ENCODE measurements at regions not wholly inside any gene's neighbourhood (a gene's known extent, or its start where the extent isn't known, plus 50 kb on each side); places are given as distances from the start of the nearest gene placed in this dataset.
"Not testable (repeated sequence)": the region's sequence is repeated elsewhere in the genome, so short reads cannot be mapped to it uniquely, and the experiment has no call there.

DNA sequence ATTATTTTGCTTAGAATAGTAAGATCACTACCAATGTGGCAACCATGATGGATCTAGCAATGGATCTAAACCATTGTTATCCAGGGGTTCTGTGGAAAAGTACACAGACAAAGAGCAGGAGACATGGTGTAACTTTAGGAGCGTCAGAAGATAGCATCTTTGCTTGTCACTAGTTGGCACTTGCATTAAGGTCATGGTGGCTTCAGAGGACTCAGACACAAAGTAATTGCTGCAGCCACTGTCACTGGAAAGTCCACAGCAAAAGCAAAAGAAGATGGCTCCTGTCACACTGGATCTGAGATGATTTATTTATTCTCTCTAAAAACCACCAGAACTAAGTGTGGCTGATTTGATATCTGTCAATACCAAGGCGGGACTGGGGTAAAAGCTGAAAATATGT is 93.3 kb upstream of the PCDH20 start:
- DNase-seq (ENCODE audit: low read depth in 2 of 2): no peak

DNA sequence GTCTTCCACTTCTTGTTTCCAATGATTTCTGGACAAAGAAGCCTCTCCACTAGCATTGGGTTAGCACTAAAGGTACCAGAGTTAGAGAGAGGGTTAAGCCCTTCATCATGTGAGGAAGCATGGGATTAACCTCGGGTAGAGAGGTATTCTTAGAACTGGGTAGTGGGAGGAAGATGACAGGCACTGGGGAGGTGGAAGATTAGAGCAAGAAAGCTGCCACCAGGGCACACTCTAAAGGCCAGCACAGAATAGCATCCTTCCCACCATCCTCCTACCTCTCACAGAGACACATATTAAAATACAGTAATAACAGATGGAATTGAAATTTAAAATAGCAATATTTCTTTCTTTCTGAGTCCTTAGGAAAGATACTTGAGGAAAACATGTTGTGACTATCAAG is 84.5 kb upstream of the PCDH20 start:
- no peak for DNase-seq (ENCODE audit: low read depth in 2 of 2)

DNA sequence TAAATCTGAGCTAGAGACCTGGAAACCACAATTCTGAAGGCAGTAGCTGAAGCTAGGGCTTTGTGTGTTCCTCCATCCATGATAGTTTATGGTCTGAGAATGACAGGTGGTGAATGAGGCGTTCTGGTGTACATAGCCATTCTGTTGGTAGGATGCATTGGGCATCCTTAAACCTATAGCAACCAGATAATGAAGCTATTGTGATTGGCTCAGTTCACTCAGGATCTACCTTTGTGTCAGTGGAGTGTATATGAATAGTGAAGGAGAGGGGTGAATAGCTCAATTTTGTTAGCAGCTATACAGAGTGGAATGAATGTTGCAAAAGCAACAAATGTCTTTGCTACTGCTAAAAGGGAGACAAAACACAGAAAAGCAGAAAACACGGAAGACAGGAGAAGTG is 80.0 kb upstream of the PCDH20 start:
- no peak for DNase-seq (ENCODE audit: low read depth in 2 of 2)

DNA sequence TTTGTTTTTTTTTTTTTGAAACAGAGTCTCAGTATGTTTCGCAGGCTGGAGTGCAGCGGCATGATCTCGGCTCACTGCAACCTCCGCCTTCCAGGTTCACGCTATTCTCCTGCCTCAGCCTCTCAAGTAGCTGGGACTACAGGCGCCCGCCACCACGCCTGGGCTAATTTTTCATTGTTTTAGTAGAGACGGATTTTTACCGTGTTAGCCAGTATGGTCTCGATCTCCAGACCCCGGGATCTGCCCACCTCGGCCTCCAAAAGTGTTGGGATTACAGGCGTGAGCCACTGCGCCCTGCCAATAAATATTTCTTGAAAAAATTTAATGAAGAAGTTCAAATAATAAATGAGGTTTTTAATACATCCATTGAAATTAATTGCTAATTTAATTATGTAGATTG is 77.9 kb upstream of the PCDH20 start:
- not testable (repeated sequence) for DNase-seq (ENCODE audit: low read depth in 2 of 2)

DNA sequence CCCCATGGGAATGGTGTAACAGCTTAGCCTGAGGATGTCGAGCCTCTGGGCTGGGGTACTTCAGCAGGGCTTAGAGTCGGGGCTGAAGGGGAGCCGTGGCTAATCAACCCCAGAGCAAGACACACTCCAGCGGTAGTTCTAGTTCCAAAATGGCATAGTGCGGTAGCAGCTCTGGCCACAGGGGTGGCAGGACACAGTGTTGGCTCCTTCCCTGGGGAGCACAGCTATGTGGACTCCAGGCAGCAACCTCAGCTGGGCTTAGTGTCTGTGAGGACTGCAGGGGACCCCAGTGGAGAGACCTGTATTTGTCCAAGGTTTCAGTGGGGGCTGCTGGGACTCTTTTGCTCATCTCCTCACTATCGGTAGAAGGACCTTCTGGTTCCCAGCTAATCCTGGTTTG is 70.8 kb upstream of the PCDH20 start:
- DNase-seq (ENCODE audit: low read depth in 2 of 2): no peak

DNA sequence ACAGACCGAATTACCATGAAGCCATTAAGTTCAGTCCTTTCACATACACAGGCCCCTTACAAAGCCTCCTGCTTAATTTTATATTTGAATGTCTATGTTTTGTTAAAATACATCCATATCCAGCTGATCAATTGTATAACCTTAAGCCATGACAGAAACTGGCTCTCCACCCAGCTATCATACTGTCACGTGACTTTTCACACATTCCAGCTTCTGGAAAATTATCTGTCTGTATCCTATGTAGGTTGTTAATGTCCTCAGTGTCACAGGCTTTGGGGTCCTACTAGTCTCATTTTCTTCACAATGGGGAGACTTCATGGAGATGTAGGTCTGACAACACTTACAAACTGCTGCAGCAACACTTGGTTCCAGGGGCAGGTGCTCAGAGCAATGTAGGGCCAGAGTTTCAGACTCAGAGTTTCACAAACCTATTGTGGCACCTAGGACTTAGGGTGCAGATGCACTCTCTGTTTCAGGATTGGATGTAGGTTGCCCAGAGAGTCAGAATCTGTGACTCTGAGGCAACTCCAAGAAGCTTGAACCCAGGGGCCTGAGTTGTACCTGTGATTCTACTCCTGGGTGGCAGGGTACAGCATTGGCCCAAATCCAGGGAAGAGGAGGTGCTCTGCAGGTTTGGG is 69.6 kb upstream of the PCDH20 start:
- DNase-seq (ENCODE audit: low read depth in 2 of 2): no peak

DNA sequence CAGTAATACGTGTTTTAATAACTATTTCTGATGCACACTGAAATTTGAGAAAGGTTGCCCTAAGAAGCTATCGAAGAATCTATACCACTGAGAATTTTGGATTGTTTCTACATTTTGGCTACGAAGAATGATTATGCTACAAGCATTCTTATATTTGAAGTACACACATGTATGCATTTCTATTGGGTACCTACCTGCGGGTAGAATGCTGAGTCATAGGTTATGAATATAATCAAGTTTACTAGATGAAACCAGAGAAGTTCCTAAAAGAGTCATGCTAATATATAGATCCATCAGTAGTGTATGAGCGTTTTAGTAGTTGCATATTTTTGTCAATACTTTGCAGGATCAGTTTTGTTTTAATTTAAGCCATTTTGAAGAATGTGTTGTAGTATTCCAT is 62.0 kb upstream of the PCDH20 start:
- no peak for DNase-seq (ENCODE audit: low read depth in 2 of 2)

DNA sequence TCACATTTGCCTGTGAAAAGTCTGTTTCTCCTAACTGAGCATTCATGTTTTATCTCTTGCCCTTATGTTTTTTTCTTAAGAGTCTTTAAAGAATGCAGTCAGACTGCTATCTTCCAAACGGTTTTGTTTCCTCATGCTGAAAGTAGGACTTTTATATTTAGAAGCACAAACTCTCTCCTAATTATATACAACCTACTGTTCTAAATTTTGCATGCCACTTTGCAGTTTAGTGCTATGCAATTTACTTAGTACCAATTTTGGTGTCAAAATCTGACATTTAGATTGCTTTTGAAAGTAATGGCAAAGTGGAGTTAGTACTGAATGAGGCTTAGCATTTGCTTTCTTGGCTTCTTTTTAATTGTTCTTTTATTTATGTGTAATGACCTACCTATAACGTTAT is 55.1 kb upstream of the PCDH20 start:
- DNase-seq (ENCODE audit: low read depth in 2 of 2): no peak

DNA sequence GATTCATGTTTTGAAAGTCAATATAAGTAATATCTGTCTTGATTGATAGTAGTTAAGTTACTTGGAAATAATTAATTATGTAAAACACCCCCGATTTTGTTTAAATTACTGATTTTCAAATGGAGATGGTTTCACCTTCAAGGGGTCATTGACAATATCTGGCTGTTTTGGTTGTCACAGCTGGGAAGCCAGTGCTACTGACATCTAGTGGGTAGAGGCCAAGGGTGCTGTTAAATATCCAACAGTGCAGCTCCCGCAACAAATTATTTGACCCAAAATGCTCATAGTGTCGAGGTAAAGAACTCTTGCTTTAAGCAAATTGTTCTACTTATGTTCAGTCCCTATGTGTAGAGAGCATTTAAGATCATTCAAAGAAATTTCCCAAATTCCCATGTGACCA is 50.6 kb upstream of the PCDH20 start:
- no peak for DNase-seq (ENCODE audit: low read depth in 2 of 2)
